Sigmoid colon (tissue), 6 donors: ENCODE measurements at regions not wholly inside any gene's neighbourhood (a gene's known extent, or its start where the extent isn't known, plus 50 kb on each side); places are given as distances from the start of the nearest gene placed in this dataset.

Experiments
- DNase-seq: peaks from one replicate; pipeline ENCODE4 v3.0.0-alpha.2; 2019
- H3K27ac ChIP-seq, 4 donors: fragments of 200-600 bp; sonication (generic); one replicate each; pipeline ENCODE4 v1.5.1; 2016 to 2019; ENCODE audit warnings: mild to moderate bottlenecking in 1 of 4
- H3K27me3 ChIP-seq, 3 donors: fragments of 200-600 bp; sonication (generic); one replicate each; pipeline ENCODE4 v1.5.1; 2019; ENCODE audit warnings: mild to moderate bottlenecking in 1 of 3
- H3K36me3 ChIP-seq, 4 donors: fragments of 200-600 bp; sonication (generic); one replicate each; pipeline ENCODE4 v1.5.1; 2016 to 2019
- H3K4me1 ChIP-seq, 4 donors: fragments of 200-600 bp; sonication (generic); one replicate each; pipeline ENCODE4 v1.5.1; 2017 to 2019
- H3K4me3 ChIP-seq, 4 donors: fragments of 200-600 bp; sonication (generic); one replicate each; pipeline ENCODE4 v1.5.1; 2017 to 2019; ENCODE audit warnings: mild to moderate bottlenecking in 2 of 4, moderate library complexity in 1 of 4
- H3K9me3 ChIP-seq, 4 donors: fragments of 200-600 bp in 3 of 4; sonication (generic) in 3 of 4; one replicate each; pipeline versions ENCODE4 v1.5.1 to v1.6.1; 2013 to 2019
- EP300 ChIP-seq, 4 donors: sonication (generic); formaldehyde crosslinking; IDR thresholded peaks; one replicate each; pipeline ENCODE4 v1.6.1; 2017; ENCODE audit warnings: antibody characterized with exemption in 4 of 4
- POLR2A ChIP-seq, 2 donors: fragments of 450-650 bp; IDR thresholded peaks; one replicate each; pipeline ENCODE4 v1.6.1; 2016; ENCODE audit warnings: antibody characterized with exemption in 2 of 2, mild to moderate bottlenecking in 2 of 2, moderate library complexity in 2 of 2
- POLR2AphosphoS5 ChIP-seq, 4 donors: sonication (generic); formaldehyde crosslinking; IDR thresholded peaks; one replicate each; pipeline ENCODE4 v1.6.1; 2017; ENCODE audit warnings: antibody characterized with exemption in 4 of 4
- whole genome bisulfite sequencing, 2 donors: extraction: QIAGEN DNeasy Blood & Tissue Kit; methylation state at CpG; one replicate each; pipeline ENCODE4 v1.1.7; 2013; 5-methylcytosine and 5-hydroxymethylcytosine counted together
- intact Hi-C: fragments of 100-400 bp; cut with DNase I; formaldehyde crosslinking; loops from one replicate; pipeline ENCODE4 v1.15.1; 2023
- TF ChIP-seq, protein P1 (sequence below), 4 experiments: fragments of 450-650 bp in 3 of 4; fragments of 200-600 bp in 1 of 4; IDR thresholded peaks; one replicate each; pipeline ENCODE4 v1.5.1; 2016 to 2019; ENCODE audit warnings: antibody characterized with exemption in 4 of 4, mild to moderate bottlenecking in 3 of 4, moderate library complexity in 2 of 4
- donor health status: healthy with polysubstance abuse.
- donor health status: healthy.

DNA sequence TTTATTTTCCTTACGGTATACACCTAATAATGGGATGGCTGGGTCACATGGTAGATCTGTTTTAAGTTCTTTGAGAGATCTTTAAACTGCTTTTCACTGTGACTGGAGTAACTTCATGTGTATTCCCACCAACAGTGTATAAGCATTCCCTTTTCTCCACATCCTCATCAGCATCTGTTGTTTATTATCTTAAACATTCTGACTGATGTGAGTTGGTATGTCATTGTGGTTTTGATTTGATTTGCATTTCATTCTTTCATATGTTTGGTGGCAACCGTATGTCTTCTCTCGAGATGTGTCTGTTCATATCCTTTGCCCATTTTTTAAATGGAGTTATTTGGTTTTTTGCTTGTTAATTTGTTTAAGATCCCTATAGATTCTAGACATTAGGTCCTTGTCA, 114.8 kb downstream of the DDX3Y start:
- 85 to 95% methylated on average over 3 of the region's 3 CpGs for WGBS, 2 donors
- Histone ChIP-seq H3K4me1 (no peaks in the 10 kb centered on the region), H3K27me3 (no peaks in the 10 kb centered on the region), H3K27ac (no peak overlapping the region), H3K36me3 (no peaks in the 10 kb centered on the region), H3K4me3 (no peak overlapping the region), H3K9me3 (no peaks in the 10 kb centered on the region)
- intact Hi-C loops, result no loop called here
- TF ChIP-seq, protein P1, sequence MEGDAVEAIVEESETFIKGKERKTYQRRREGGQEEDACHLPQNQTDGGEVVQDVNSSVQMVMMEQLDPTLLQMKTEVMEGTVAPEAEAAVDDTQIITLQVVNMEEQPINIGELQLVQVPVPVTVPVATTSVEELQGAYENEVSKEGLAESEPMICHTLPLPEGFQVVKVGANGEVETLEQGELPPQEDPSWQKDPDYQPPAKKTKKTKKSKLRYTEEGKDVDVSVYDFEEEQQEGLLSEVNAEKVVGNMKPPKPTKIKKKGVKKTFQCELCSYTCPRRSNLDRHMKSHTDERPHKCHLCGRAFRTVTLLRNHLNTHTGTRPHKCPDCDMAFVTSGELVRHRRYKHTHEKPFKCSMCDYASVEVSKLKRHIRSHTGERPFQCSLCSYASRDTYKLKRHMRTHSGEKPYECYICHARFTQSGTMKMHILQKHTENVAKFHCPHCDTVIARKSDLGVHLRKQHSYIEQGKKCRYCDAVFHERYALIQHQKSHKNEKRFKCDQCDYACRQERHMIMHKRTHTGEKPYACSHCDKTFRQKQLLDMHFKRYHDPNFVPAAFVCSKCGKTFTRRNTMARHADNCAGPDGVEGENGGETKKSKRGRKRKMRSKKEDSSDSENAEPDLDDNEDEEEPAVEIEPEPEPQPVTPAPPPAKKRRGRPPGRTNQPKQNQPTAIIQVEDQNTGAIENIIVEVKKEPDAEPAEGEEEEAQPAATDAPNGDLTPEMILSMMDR (IDR thresholded peaks at IDR 0.05), result no peak
- TF ChIP-seq POLR2AphosphoS5 (IDR thresholded peaks at IDR 0.05) (no peak), POLR2A (IDR thresholded peaks at IDR 0.05) (no peak), EP300 (IDR thresholded peaks at IDR 0.05) (no peak)
- no peak for DNase-seq

DNA sequence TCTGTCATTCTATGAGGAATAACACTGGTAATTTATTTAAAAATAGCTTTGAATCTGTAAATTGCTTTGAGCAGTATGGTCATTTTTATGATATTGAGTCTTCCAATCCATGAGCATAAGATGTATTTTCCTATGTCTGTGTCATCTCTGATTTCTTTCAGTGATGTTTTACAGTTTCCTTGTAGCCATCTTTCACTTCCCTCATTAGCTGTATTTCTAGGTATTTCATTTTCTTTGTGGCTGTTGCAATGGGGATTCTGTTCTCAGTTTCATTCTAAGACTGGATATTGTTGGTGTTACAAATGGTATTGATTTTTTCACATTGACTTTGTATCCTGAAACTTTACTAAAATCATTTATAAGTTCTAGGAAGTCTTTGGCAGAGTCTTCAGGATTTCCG, 116.2 kb downstream of the DDX3Y start:
- intact Hi-C loops, result no loop called here
- no peaks in the 10 kb centered on the region for H3K9me3 ChIP-seq
- TF ChIP-seq EP300 (IDR thresholded peaks at IDR 0.05) (no peak), POLR2AphosphoS5 (IDR thresholded peaks at IDR 0.05) (no peak), POLR2A (IDR thresholded peaks at IDR 0.05) (no peak)
- TF ChIP-seq, protein P1 (IDR thresholded peaks at IDR 0.05), result no peak
- no peaks in the 10 kb centered on the region for H3K4me1 ChIP-seq
- H3K27me3 ChIP-seq, result no peaks in the 10 kb centered on the region
- H3K4me3 ChIP-seq, result no peak overlapping the region
- H3K27ac ChIP-seq, result no peak overlapping the region
- 95% methylated on average over 1 of the region's 1 CpG for WGBS, 2 donors
- H3K36me3 ChIP-seq, result no peaks in the 10 kb centered on the region
- DNase-seq, result no peak

DNA sequence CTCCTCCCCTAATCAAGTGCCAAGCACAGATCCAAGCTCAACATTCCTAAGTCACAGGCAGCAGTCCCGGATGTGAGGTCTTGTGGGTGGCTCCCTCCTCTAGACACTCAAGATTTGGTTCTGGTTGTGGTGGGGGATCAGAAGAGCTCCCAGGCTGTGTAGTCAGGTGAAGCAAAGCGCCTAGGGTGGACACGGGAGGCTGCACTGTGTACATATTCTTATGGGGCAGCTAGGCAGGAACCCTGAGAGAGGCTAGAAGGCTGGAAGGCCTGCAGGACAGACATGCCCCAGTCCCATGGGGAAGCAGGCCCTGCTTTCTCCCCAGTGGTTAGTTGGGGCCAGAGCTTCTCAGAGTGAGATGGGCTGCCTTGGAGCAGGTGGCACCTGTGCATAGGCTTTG, 118.9 kb downstream of the DDX3Y start:
- Histone ChIP-seq H3K27ac (no peak overlapping the region), H3K4me3 (no peak overlapping the region), H3K4me1 (no peaks in the 10 kb centered on the region), H3K27me3 (no peaks in the 10 kb centered on the region), H3K9me3 (no peaks in the 10 kb centered on the region), H3K36me3 (no peaks in the 10 kb centered on the region)
- TF ChIP-seq EP300 (IDR thresholded peaks at IDR 0.05) (no peak), POLR2A (IDR thresholded peaks at IDR 0.05) (no peak), POLR2AphosphoS5 (IDR thresholded peaks at IDR 0.05) (no peak)
- TF ChIP-seq, protein P1 (IDR thresholded peaks at IDR 0.05), result no peak
- intact Hi-C loops, result no loop called here
- WGBS, 2 donors, result 89 to 90% methylated on average over 3 of the region's 3 CpGs
- DNase-seq, result no peak

DNA sequence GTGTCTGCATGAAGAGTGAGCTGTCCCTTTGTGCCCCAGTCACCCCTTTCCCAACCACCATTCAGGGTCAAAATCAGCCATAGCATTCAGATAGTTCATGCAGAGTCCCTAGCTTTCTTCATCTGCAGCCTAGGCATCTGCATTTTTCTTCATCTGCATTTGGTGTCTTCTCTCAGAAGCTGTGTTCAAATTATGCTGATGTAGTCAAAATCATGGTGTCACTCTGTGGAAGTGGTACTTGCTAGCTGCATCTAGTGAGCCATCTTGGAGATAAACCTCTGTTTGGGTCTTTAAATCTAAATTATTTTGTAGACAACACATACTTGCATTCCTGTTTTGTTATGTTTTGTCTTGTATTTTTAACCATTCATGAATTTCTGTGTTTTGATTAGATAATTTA, 119.8 kb downstream of the DDX3Y start:
- no peak for DNase-seq
- Histone ChIP-seq H3K36me3 (no peaks in the 10 kb centered on the region), H3K9me3 (no peaks in the 10 kb centered on the region), H3K27ac (no peak overlapping the region), H3K4me1 (no peaks in the 10 kb centered on the region), H3K4me3 (no peak overlapping the region), H3K27me3 (no peaks in the 10 kb centered on the region)
- intact Hi-C loops, result no loop called here
- TF ChIP-seq POLR2AphosphoS5 (IDR thresholded peaks at IDR 0.05), result no peak
- TF ChIP-seq, protein P1 (IDR thresholded peaks at IDR 0.05), result no peak

DNA sequence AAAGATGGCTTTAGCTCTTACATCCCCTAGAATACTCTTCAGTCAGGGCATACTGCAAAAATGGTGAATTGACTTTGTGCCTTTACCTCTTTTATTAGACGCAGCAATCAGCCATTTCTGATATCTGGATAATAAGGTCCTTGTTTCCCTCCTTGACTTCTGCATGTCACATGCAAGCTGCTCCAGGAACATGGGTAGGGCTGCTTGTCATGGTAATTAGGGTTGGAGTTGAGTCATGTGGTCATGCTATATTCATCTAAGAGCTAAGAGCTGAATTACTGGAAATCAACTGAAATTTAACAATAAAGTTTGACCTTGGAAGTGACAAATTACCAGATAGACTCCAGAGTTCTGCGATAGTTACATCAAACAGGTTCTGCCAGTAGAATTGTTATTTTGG, 122.2 kb downstream of the DDX3Y start:
- Histone ChIP-seq H3K27ac (no peak overlapping the region), H3K36me3 (no peaks in the 10 kb centered on the region), H3K9me3 (no peaks in the 10 kb centered on the region), H3K4me1 (no peaks in the 10 kb centered on the region), H3K27me3 (no peaks in the 10 kb centered on the region), H3K4me3 (no peak overlapping the region)
- no peak for DNase-seq
- TF ChIP-seq POLR2A (IDR thresholded peaks at IDR 0.05), result no peak
- TF ChIP-seq, protein P1 (IDR thresholded peaks at IDR 0.05), result no peak
- intact Hi-C loops, result no loop called here
- 42 to 86% methylated on average over 2 of the region's 2 CpGs for WGBS, 2 donors
